Sigmoid colon (tissue), 4 donors: ENCODE measurements at regions not wholly inside any gene's neighbourhood (a gene's known extent, or its start where the extent isn't known, plus 50 kb on each side); places are given as distances from the start of the nearest gene placed in this dataset.
"Not testable (repeated sequence)": the region's sequence is repeated elsewhere in the genome, so short reads cannot be mapped to it uniquely, and the experiment has no call there.

Source experiments
- EP300 ChIP-seq, 4 donors: sonication (generic); formaldehyde crosslinking; IDR thresholded peaks; one replicate each; pipeline ENCODE4 v1.6.1; 2017; ENCODE audit warnings: antibody characterized with exemption in 4 of 4
- TF ChIP-seq, protein P1 (sequence below), 4 experiments: fragments of 450-650 bp in 3 of 4; fragments of 200-600 bp in 1 of 4; IDR thresholded peaks; one replicate each; pipeline ENCODE4 v1.5.1; 2016 to 2019; ENCODE audit warnings: antibody characterized with exemption in 4 of 4, mild to moderate bottlenecking in 3 of 4, moderate library complexity in 2 of 4

- TF ChIP-seq EP300 (IDR thresholded peaks at IDR 0.05), result not testable (repeated sequence)
- TF ChIP-seq, protein P1, sequence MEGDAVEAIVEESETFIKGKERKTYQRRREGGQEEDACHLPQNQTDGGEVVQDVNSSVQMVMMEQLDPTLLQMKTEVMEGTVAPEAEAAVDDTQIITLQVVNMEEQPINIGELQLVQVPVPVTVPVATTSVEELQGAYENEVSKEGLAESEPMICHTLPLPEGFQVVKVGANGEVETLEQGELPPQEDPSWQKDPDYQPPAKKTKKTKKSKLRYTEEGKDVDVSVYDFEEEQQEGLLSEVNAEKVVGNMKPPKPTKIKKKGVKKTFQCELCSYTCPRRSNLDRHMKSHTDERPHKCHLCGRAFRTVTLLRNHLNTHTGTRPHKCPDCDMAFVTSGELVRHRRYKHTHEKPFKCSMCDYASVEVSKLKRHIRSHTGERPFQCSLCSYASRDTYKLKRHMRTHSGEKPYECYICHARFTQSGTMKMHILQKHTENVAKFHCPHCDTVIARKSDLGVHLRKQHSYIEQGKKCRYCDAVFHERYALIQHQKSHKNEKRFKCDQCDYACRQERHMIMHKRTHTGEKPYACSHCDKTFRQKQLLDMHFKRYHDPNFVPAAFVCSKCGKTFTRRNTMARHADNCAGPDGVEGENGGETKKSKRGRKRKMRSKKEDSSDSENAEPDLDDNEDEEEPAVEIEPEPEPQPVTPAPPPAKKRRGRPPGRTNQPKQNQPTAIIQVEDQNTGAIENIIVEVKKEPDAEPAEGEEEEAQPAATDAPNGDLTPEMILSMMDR (IDR thresholded peaks at IDR 0.05), result not testable (repeated sequence)
Measured at GRCh38 chr5:44668471-44668870, 140.3 kb upstream of the MRPS30 start.
